ENCODE measurements at regions not wholly inside any gene's neighbourhood (a gene's known extent, or its start where the extent isn't known, plus 50 kb on each side); places are given as distances from the start of the nearest gene placed in this dataset.
"Not testable (repeated sequence)": the region's sequence is repeated elsewhere in the genome, so short reads cannot be mapped to it uniquely, and the experiment has no call there.

DNA sequence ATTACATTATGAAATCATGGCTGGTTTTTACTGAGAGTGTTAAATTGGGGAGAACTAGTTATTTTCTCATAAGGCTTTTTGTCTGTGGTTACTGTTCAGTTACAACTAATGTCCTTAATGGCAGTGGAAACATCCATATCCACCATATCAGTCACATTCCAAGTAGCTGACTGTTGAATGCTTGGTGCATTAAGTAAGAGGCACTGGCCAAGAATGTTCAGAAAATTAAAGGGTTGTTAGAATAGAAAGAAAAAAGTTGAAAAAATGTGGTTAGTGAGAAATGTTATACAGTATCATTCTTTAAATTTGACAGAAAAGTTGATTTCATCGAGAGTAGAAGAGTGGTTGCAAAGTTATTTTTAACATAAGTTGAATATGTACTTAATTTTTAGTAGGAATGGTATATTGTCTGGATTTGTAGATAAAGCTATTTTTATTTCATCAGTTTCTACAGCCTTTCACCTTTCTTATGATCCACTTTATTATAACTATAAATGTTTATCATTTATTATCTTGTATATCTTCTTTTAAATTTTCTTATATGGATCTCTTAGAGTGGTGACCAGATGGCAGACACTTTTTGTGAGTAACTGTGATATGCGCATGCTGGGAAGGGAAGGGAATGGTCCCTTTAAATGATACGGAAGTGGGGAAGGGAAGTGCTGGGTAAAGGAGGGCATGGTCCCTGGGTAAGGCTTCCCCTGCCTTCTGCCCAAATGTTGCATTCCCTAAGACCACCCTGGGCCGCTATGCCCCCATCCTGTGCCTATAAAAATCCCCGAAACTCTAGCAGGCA, 2407.1 kb downstream of the ARAP2 start:
- no peak for FAIRE-seq
- no peak for DNase-seq (ENCODE audit: insufficient read length, low spot score)

DNA sequence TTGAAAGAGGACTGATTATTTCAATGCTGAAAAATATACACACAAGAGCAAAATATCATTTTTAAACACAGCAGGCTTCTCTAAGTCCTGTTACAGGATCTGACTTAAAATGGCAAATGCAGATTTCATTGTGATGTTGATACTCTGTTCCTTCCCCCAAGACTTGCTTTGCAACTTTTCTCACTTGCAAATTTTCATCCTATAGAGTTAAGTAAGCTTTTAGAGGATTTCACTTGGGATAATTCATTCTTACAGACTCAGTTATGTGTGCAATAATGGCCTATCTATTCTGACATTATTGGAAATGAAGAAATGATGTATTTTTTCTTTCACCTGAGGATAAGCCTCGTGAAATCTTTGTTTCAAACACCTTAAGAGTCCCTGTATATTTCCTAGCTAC, 2403.2 kb downstream of the ARAP2 start:
- FAIRE-seq (no peak), DNase-seq (ENCODE audit: insufficient read length, low spot score) (no peak)

DNA sequence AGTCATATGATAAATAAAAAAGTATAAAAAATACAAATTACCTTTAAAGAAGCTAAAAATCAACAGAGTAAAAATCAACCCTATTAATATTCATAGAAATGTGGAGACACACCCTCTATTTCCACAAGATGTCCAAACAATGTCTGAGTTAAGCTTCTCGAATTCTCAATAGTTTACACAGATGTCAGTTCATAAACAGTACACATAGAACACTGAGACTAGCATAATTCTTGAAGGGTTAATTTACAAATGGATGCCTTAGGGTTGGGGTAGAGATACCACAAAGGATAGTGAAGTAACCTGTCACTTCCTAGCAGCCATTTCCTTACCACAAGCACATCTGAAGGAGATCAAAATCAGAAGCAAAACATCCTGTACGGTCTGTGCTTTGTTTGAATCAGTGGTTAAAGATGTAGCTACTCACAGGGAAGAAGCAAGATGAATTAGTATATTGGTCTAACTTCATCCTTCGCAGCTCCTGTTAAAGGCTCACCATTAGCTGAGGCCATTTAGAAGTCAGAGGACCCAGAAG, 2393.9 kb downstream of the ARAP2 start:
- FAIRE-seq = no peak

DNA sequence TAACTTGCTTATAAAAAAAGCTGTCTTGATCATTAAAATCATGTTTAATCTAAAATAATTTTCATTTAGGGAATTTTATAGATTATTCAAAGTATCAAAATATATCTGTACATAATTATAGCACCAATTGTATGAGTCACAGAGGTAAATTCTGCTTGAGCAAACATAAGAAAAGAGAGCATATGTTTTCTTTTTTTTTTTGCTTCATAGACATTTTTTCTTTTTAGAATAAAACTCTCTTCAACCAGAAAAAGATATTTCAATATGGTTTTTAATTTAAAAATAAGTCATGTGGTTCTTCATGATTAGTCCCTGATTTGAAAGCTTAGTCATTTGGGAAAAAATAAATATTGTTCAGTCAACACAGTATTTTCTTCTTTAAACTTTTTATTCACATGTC, 2390.6 kb downstream of the ARAP2 start:
- DNase-seq (ENCODE audit: insufficient read length, low spot score); FAIRE-seq: not testable (repeated sequence)

More for the DNA sequence above, 2393.9 kb downstream of the ARAP2 start:
- no peak for DNase-seq (ENCODE audit: insufficient read length, low spot score)

DNA sequence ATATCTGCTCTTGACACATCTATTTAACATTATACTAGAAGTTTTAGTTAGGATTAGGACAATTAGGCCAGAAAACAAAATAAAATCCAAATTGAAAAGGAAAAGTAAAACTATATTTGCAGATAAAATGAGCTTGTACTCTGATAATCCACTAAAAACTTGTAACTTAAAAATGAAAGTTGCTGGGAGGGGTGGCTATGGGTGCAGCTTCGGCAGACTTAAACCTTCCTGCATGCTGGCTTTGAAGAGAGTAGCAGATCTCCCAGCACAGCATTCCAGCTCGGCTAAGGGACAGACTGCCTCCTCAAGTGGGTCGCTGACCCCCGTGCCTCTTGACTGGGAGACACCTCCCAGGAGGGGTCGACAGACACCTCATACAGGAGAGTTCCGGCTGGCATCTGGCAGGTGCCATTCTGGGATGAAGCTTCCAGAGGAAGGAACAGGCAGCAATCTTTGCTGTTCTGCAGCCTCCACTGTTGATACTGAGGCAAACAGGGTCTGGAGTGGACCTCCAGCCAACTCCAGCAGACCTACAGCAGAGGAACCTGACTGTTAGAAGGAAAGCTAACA, 2379.9 kb downstream of the ARAP2 start:
- no peak for FAIRE-seq

DNA sequence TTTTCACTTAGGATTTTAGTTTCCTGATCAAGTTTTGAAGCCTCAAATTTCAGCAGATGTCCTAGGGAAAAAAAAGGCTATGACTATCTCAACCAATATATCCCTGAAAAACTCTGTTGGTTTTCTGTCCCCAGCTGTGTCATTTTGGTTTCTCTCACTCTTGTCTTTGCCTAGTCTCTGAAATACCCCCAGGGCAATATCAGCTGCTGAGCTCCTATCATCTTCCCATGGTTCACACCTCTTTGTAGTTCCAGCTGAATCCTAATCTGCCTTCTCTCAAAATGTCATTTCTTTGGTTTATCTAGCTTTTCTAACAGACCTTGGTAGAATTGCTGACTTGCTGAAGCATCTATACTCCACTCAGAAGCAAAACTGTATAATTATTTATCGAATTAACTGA, 2370.5 kb downstream of the ARAP2 start:
- DNase-seq (ENCODE audit: insufficient read length, low spot score) = no peak
- no peak for FAIRE-seq

More for the DNA sequence above, 2379.9 kb downstream of the ARAP2 start:
- no peak for DNase-seq (ENCODE audit: insufficient read length, low spot score)

DNA sequence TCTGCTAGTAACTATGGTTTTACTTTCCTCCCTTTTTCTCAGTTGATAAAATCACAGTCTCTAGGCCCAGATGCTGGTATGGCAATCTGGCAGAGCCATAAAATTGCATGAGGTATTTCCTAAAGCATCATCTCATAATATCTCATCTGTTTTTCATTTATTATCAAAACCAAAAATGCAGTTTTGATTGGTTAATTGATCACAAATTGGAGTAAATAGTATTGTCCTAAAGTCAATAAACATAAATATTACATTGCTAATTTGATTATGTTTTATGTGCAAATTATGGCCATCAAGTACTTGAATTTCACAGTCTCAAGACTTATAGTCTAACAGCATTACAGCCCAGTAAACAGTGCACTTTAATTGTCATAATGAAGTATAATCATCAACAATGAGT, 2365.6 kb downstream of the ARAP2 start:
- DNase-seq (ENCODE audit: insufficient read length, low spot score) = no peak
- no peak for FAIRE-seq

DNA sequence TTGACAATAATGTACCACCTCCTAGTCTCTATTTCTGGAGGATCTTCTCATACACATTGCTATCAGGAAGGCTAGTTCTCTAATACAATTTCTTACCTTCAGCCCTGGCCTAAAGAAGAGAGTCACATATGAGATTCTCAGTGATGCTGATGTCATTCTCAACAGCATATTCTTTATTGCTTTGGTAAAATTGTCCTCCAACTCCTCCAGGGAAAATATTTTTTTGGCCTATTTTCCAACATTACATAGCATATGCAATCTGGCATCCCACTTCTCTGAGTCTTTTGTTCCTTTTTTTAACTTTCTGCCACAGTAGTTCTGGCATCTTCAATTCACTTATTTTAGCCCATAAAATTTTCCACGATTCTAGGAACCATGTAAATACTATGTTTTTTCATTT, 2363.1 kb downstream of the ARAP2 start:
- DNase-seq (ENCODE audit: insufficient read length, low spot score) = no peak
- no peak for FAIRE-seq

DNA sequence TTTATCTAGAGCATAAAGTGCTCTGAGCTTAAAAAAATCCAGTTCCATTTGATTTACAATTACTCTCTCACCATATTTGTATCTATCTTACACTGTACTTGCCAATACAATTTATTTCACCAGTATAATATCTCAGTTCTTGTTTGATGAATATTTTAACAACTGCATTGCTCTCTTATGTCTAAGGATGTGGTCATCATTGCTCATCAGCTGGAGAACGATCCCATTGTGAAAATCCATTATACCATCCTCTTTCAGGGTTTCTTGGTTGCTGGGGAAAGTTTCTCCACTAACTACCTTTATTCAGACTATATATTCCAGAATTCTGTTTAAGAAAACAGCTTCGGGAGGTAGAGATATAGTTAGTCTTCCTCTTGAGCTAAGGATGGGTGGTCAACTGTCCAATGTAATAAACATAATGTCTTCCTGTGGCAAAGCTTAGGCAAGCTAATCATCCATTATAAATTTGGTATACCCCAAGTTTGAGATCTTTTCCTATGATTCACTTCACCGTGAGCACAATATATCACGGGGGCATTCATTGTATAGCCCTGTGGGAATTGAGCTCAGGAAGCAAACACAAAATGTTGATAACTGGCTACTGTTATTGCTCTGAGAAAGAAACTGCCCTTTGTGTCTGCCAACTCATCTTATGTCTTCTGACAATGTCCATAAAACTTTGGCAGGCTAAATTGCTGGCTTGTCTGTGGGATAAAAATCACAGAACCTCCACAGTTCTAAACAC, 2361.9 kb downstream of the ARAP2 start:
- no peak for FAIRE-seq
- no peak for DNase-seq (ENCODE audit: insufficient read length, low spot score)

DNA sequence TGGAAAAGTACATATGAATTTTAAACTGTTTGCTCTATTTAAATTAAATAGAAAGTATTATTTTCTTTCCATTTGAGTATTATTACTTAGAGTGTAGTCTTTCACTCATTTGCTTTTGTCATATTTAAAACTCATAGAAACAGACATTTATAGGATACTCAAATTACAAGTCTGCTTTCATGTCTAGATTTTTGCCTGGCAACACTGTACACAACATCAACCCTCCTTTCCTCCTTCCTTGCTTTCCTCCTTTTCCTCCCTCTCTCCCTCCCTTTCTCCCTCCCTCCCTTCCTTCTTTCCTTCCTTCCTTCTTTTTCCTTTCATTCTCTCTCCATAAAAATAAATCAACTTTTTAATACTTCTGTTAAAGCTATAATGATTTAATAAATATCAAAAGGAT, 2361.2 kb downstream of the ARAP2 start:
- no peak for DNase-seq (ENCODE audit: insufficient read length, low spot score)
- FAIRE-seq = no peak

DNA sequence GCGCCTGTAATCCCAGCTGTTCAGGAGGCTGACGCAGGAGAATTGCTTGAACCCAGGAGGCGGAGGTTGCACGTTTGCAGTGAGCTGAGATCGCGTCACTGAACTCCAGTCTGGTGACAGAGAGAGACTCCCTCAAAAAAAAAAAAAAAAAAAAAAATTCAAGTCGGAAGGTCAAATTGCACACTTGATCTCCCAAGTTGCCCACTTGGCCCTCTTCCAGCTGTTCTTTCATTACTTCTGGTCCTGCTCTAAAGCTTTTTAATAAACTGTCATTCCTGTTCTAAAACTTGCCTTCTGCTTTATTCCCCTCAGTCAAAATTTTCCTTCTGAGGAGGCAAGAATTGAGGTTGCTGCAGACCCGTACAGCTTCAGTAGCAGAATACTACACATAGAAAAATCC, 2358.0 kb downstream of the ARAP2 start:
- DNase-seq (ENCODE audit: insufficient read length, low spot score) = no peak
- FAIRE-seq = no peak

DNA sequence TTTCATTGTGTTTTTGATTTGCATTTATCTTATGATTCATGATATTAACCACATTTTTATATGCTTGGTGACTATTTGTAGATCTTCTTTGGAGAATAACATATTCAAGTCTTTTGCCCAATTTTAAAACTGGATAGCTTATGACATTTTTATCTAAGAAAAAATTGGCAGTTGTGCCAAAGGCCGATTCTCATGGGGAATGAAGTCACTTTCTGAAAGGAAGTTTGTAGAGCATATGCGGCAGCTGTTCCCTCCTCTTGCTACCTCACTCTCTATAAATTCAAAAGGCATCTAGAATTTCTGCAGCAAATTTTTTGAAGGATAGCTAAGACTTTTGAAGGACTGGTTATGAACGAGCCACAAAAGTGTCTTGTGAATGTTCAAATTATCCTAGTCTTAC, 2353.5 kb downstream of the ARAP2 start:
- no peak for DNase-seq (ENCODE audit: insufficient read length, low spot score)
- no peak for FAIRE-seq

DNA sequence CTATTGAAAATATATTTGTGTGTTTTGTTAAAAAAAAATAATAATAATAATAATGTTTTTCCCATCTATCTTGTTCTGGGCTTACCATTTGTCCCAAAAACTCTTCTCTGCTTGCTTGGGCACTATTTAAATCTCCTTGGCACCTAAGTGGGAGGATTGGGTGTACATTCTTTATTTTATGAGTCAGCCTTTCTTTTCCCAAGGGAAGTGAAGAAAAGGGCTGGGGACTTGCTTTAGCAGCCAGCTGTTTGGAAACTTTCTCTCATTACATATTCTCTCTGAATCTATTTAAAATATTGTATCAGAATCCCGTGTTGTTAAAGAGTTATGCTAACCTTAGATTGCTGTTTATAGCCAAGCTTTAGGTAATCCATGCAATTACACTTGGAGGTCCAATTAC, 2332.4 kb downstream of the ARAP2 start:
- FAIRE-seq (no peak), DNase-seq (ENCODE audit: insufficient read length, low spot score) (no peak)

DNA sequence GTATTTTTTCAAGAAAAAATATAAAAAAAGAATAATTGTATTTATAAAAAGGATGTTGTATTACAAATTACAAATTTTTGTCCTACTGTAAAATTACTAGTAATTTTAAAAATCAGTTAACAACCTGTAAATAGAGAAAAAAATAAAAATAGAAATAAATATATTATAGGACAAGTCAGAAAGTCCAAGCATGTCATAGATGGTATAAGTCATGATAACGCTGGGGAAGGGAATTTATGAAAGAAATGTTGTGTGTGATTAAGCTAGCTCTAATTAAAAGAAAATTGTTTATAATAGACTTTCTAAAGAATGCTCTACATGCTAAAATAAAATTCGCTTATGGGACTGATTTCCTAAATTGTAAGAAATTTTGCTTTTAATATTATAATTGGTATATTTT, 2329.9 kb downstream of the ARAP2 start:
- DNase-seq (ENCODE audit: insufficient read length, low spot score) (no peak), FAIRE-seq (no peak)

DNA sequence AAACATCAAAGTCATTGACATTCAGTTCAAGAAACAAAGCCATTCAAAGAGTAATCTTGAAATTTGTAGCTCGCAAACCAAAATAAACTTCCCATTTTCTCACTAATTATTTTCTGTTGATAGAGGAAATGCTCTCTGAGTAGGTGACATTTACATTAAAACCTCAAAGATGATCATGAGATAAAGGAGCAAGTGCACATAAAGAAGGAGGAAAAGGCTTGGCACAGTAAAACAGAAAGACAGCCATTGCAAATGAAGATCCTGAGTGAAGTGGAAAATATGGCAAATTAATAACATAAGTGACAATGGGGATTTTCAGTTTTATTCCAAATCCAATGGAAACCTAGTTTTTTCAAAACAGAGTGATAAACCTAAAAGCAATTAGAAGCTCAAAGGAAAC, 2320.8 kb downstream of the ARAP2 start:
- FAIRE-seq (no peak), DNase-seq (ENCODE audit: insufficient read length, low spot score) (no peak)

DNA sequence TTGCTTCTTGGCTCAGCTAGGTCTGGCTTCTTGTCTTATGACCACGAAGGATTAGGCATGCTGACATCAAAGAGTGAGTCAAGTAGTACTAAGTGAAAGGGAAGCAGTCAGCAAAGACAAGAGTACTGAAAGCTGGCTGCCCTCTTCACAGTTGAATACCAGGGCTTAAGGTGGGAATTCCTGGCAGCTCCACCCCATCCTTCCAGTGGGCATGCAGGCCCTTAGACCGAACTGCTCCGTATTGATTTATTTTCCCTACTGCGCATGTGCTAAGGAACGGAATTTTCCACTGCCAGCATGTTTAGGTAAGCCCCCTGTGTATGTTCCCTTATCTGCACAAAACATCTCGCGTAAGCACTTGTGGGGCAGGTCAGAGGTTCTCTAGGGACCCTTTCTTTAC, 2320.1 kb downstream of the ARAP2 start:
- DNase-seq (ENCODE audit: insufficient read length, low spot score) = no peak
- FAIRE-seq = no peak

DNA sequence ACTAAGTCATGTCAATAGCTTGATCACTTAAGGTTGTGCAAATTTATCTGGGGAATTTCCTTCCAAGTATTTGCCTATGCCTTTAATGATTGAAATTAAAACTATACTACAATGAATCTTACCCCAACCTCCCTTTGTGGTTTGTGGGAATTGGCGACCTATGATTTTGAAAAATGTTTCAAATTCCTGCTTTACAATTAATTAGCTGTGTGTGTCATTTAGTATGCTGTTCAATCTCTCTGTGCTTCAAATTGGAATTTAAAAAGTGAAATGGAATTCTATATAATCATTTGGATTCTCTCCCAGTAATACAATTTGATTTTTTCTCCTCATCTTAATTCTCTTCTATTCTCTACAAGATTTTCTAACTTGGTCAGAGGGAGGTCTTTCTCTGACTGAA, 2319.5 kb downstream of the ARAP2 start:
- FAIRE-seq (no peak), DNase-seq (ENCODE audit: insufficient read length, low spot score) (no peak)

DNA sequence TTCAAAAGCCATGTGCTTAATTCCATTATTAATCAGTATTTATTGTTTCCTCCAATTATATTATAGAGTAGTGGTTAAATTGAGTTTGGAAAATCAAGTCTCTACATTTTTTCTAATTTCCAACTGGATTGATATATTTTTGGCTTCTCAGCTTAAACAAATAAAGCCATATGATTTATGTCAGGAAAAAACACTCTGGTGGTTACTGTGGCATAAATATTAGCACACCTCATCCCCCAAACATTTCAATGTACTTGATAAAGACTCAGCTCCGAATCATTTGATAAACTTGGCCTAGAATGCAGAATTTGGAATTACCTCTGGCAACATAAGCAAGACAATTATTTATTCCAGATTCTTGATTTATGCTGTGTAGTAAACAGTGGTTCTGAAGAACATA, 2313.8 kb downstream of the ARAP2 start:
- no peak for FAIRE-seq
- DNase-seq (ENCODE audit: insufficient read length, low spot score) = no peak

DNA sequence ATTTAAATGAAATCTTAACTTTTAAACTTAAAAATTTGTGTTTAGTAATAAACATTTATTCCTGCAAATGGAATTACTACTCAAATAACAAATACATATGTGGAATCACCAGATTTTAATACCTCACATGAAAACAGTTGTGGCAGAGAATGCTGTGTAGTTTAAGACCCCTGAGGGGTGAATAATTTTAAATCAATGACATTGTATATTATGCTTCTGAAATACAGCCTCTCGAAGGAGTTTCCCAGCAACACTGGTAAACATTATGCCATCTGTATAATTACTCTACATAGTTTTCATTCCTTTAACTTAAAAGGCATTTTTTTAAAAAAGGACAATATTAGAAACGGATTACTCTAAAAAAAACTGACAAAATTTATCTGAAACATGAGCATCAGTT, 2313.3 kb downstream of the ARAP2 start:
- DNase-seq (ENCODE audit: insufficient read length, low spot score) = no peak

DNA sequence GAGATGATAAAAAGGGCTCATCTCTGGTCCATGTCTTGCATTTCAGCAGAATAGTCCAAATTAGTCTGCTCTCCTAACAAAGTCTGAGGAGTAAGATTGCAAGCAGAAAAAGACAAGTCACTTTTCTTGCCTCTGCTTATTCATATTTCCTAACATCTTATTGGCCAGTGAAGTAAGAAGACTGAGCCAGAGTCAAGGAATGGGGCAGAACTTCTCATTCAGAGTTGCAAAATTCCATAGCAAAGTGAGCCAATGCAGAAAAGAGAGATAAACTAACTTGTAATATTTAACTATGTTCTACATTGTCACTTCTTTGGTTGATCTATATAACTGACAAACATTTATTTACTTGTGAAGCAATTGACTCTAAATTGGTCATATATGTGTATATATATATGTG, 2304.0 kb downstream of the ARAP2 start:
- FAIRE-seq (no peak), DNase-seq (ENCODE audit: insufficient read length, low spot score) (no peak)

More for the DNA sequence above, 2313.3 kb downstream of the ARAP2 start:
- FAIRE-seq = no peak

DNA sequence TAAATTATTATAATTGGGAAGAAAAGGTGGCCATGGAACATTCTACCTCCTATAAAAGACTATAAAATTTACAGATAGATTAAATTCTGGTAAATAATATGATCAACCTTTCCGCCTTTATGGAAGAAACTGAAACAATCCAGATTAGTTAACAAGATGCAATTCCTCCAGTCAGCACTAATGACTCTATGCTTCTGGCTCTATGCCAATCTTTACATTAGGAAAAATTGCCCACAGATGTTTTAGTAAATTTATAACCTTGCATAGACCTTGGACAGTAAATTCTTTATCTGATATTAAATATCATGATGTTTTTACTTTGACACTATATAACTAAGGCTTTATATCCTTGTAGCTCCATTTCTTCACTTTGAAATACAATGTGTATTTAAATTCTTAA, 2302.5 kb downstream of the ARAP2 start:
- DNase-seq (ENCODE audit: insufficient read length, low spot score) = no peak
- no peak for FAIRE-seq

DNA sequence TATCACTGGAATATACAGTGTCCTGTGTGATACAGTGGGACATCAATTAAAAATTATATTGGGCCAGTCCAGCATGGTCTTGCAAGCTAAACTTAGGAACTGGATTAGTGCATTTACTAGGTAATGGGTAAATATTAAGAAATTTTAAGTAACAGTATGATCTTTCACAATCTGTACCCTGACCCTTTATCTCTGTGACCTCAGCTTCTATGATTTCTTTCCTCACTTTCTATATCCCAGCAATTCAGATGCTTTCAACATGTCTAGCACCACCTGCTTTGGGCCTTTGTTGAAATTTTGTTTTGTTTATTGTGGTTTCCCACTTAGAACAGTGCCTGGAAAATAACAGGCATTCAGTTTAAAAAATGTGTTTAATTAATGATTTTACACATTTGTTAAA, 2295.4 kb downstream of the ARAP2 start:
- DNase-seq (ENCODE audit: insufficient read length, low spot score) (no peak), FAIRE-seq (no peak)

Data from GM19239 (cell line).